HG03565 (cell line): ENCODE measurements at regions not wholly inside any gene's neighbourhood (a gene's known extent, or its start where the extent isn't known, plus 50 kb on each side); places are given as distances from the start of the nearest gene placed in this dataset.

ENCODE experiments used
- ATAC-seq: cut with Tn5 transposase; IDR thresholded peaks from one replicate; pipeline ENCODE4 v1.9.1; 2021; ENCODE audit warnings: mild to moderate bottlenecking, moderate library complexity; ENCODE audit not compliant: unreplicated experiment

- no peak for ATAC-seq
Measured at GRCh38 chr9:120138955-120139354, 441.0 kb downstream of the CDK5RAP2 start.

GRCh38 chr9:120137186-120137840, 442.7 kb downstream of the CDK5RAP2 start:
- no peak for ATAC-seq

- ATAC-seq, result no peak
Measured at GRCh38 chr9:120136696-120137095, 443.3 kb downstream of the CDK5RAP2 start.

GRCh38 chr9:120117081-120117480, 462.9 kb downstream of the CDK5RAP2 start:
- ATAC-seq, result no peak

GRCh38 chr9:120110520-120110919, 469.4 kb downstream of the CDK5RAP2 start:
- ATAC-seq, result no peak

GRCh38 chr9:120109242-120109641, 470.7 kb downstream of the CDK5RAP2 start:
- ATAC-seq, result peak; percentile 45

- ATAC-seq, result no peak
Measured at GRCh38 chr9:120107138-120107537, 472.8 kb downstream of the CDK5RAP2 start.

GRCh38 chr9:120104771-120105170, 475.2 kb downstream of the CDK5RAP2 start:
- no peak for ATAC-seq

- no peak for ATAC-seq
Measured at GRCh38 chr9:120100595-120100994, 479.4 kb downstream of the CDK5RAP2 start.

- ATAC-seq, result no peak
Measured at GRCh38 chr9:120099065-120099464, 480.9 kb downstream of the CDK5RAP2 start.

- ATAC-seq, result no peak
Measured at GRCh38 chr9:120098584-120098983, 481.4 kb downstream of the CDK5RAP2 start.

GRCh38 chr9:120091206-120091605, 488.8 kb downstream of the CDK5RAP2 start:
- no peak for ATAC-seq

GRCh38 chr9:120080849-120081248, 499.1 kb downstream of the CDK5RAP2 start:
- ATAC-seq, result no peak

GRCh38 chr9:120078112-120078511, 501.9 kb downstream of the CDK5RAP2 start:
- ATAC-seq, result no peak

GRCh38 chr9:120071760-120072159, 508.2 kb downstream of the CDK5RAP2 start:
- no peak for ATAC-seq

- no peak for ATAC-seq
Measured at GRCh38 chr9:120066315-120066714, 513.7 kb downstream of the CDK5RAP2 start.

GRCh38 chr9:120065151-120065550, 514.8 kb downstream of the CDK5RAP2 start:
- no peak for ATAC-seq

- no peak for ATAC-seq
Measured at GRCh38 chr9:120045011-120045410, 535.0 kb downstream of the CDK5RAP2 start.

GRCh38 chr9:120043448-120043847, 536.5 kb downstream of the CDK5RAP2 start:
- ATAC-seq, result no peak

- no peak for ATAC-seq
Measured at GRCh38 chr9:120040896-120041295, 539.1 kb downstream of the CDK5RAP2 start.

- ATAC-seq, result no peak
Measured at GRCh38 chr9:120038342-120038741, 541.6 kb downstream of the CDK5RAP2 start.

GRCh38 chr9:120032639-120033038, 547.3 kb downstream of the CDK5RAP2 start:
- ATAC-seq, result no peak

- no peak for ATAC-seq
Measured at GRCh38 chr9:120030847-120031246, 549.1 kb downstream of the CDK5RAP2 start.
